Lower lobe of right lung (tissue), 2 donors: ENCODE measurements at regions not wholly inside any gene's neighbourhood (a gene's known extent, or its start where the extent isn't known, plus 50 kb on each side); places are given as distances from the start of the nearest gene placed in this dataset.

ENCODE experiments used
- ATAC-seq, 2 donors: fragments of 200-7000 bp; cut with Tn5 transposase; one replicate each; pipeline ENCODE4 v1.9.1; 2020 to 2022; ENCODE audit warnings: mild to moderate bottlenecking in 2 of 2, moderate library complexity in 2 of 2
- DNase-seq: peaks from one replicate; pipeline ENCODE4 v3.0.0-alpha.2; 2020
- H3K27ac ChIP-seq: fragments of 200-600 bp; one replicate; pipeline ENCODE4 v1.8.0; 2022
- H3K27me3 ChIP-seq: fragments of 200-600 bp; one replicate; pipeline ENCODE4 v1.8.0; 2022; ENCODE audit warnings: low read depth
- H3K36me3 ChIP-seq: fragments of 200-600 bp; one replicate; pipeline ENCODE4 v1.8.0; 2022; ENCODE audit warnings: mild to moderate bottlenecking
- H3K4me1 ChIP-seq: fragments of 200-600 bp; one replicate; pipeline ENCODE4 v1.8.0; 2022
- H3K4me3 ChIP-seq: fragments of 200-600 bp; one replicate; pipeline ENCODE4 v1.8.0; 2022; ENCODE audit warnings: mild to moderate bottlenecking
- H3K9me3 ChIP-seq: fragments of 200-600 bp; one replicate; pipeline ENCODE4 v1.8.0; 2022
- CTCF ChIP-seq: fragments of 200-600 bp; IDR thresholded peaks from one replicate; pipeline ENCODE4 v1.8.0; 2022; ENCODE audit warnings: antibody characterized with exemption, mild to moderate bottlenecking
- intact Hi-C: fragments of 100-400 bp; cut with DNase I; formaldehyde crosslinking; loops from one replicate; pipeline ENCODE4 v1.11.0; 2022
- donor health status: DM: no; HTN: yes; CAD: no; lungs with severe emphysema.

GRCh38 chrX:103440621-103441020 lies 64.3 kb downstream of the BEX3 start:
- no peak overlapping the region for H3K27ac ChIP-seq
- H3K4me3 ChIP-seq: no peak overlapping the region
- no peaks in the 10 kb centered on the region for H3K27me3 ChIP-seq
- H3K4me1 ChIP-seq: no peaks in the 10 kb centered on the region
- intact Hi-C loops: no loop called here
- TF ChIP-seq CTCF: no peak
- H3K36me3 ChIP-seq: no peaks in the 10 kb centered on the region
- ATAC-seq (no peak), DNase-seq (no peak)
- no peaks in the 10 kb centered on the region for H3K9me3 ChIP-seq

GRCh38 chrX:103441878-103442535 lies 65.7 kb downstream of the BEX3 start:
- Histone ChIP-seq H3K4me3 (no peak overlapping the region), H3K36me3 (no peaks in the 10 kb centered on the region), H3K27me3 (no peaks in the 10 kb centered on the region), H3K9me3 (no peaks in the 10 kb centered on the region), H3K4me1 (no peaks in the 10 kb centered on the region), H3K27ac (no peak overlapping the region)
- ATAC-seq: no peak
- DNase-seq: no peak
- no peak for TF ChIP-seq CTCF
- intact Hi-C loops: no loop called here

GRCh38 chrX:103442536-103442901 lies 66.2 kb downstream of the BEX3 start:
- TF ChIP-seq CTCF: no peak
- Histone ChIP-seq H3K9me3 (no peaks in the 10 kb centered on the region), H3K4me1 (no peaks in the 10 kb centered on the region), H3K27me3 (no peaks in the 10 kb centered on the region), H3K27ac (no peak overlapping the region), H3K36me3 (no peaks in the 10 kb centered on the region), H3K4me3 (no peak overlapping the region)
- intact Hi-C loops: no loop called here
- no peak for ATAC-seq
- no peak for DNase-seq

- H3K4me3 ChIP-seq: no peak overlapping the region
- H3K9me3 ChIP-seq: no peaks in the 10 kb centered on the region
- TF ChIP-seq CTCF: no peak
- intact Hi-C loops: no loop called here
- no peaks in the 10 kb centered on the region for H3K4me1 ChIP-seq
- no peaks in the 10 kb centered on the region for H3K27me3 ChIP-seq
- DNase-seq (no peak), ATAC-seq (no peak)
- H3K27ac ChIP-seq: no peak overlapping the region
- no peaks in the 10 kb centered on the region for H3K36me3 ChIP-seq
These were observed 70.4 kb downstream of the BEX3 start for GRCh38 chrX:103446665-103447302.
